ENCODE measurements at regions not wholly inside any gene's neighbourhood (a gene's known extent, or its start where the extent isn't known, plus 50 kb on each side); places are given as distances from the start of the nearest gene placed in this dataset.

DNA sequence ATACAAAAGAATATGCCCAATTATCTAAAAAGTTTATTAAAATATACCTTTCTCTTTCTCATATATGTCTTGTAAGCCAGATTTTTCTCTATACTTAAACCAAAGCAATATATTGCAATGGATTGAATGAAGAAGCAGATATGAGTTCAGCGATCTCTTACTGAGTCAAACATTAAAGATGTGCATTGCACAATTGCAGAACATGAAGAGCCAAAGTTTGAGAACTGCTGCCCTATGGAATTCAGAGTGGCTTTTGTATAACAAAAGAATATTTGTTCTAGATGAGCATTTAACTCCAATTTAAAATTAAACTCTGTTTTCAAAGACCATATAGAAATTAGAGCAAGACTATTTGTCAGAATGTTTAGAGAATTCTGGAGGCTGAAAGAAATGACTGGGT is 519.0 kb upstream of the DAB2 start:
- Histone ChIP-seq H3K27me3 (replicated peaks; ENCODE audit: control insufficient read depth, insufficient read depth, low read length) (no peaks in the 10 kb centered on the region; the same call in 1 of the 2 replicates), H3K4me3 (replicated peaks; ENCODE audit: low read depth, low read length) (no peak overlapping the region), H3K36me3 (ENCODE audit: control insufficient read depth, insufficient read depth, low read length) (no peaks in the 10 kb centered on the region)
- TF ChIP-seq, protein P1, sequence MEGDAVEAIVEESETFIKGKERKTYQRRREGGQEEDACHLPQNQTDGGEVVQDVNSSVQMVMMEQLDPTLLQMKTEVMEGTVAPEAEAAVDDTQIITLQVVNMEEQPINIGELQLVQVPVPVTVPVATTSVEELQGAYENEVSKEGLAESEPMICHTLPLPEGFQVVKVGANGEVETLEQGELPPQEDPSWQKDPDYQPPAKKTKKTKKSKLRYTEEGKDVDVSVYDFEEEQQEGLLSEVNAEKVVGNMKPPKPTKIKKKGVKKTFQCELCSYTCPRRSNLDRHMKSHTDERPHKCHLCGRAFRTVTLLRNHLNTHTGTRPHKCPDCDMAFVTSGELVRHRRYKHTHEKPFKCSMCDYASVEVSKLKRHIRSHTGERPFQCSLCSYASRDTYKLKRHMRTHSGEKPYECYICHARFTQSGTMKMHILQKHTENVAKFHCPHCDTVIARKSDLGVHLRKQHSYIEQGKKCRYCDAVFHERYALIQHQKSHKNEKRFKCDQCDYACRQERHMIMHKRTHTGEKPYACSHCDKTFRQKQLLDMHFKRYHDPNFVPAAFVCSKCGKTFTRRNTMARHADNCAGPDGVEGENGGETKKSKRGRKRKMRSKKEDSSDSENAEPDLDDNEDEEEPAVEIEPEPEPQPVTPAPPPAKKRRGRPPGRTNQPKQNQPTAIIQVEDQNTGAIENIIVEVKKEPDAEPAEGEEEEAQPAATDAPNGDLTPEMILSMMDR (IDR thresholded peaks at IDR 0.05; ENCODE audit: insufficient read depth, low read length, poor library complexity, severe bottlenecking): no peak
- DNase-seq (ENCODE audit: extremely low read depth, insufficient read length): no peak

DNA sequence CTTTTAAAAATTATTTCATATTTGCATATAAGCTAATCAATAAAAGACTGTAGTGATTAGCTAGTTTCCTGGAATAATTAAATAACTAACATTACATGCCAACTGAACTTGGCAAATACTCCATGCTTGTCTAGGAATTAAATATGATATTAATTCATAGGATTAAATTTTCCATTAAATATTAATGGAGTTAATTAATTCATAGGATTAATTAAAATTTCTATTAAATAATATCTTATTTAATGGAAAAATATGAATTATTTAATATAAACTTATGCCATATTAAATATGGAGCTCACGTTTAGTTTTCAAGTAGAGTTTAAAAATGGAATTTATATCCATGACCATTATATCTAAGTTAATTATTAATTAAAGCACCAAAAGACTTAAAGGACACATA is 517.8 kb upstream of the DAB2 start:
- TF ChIP-seq, protein P1 (IDR thresholded peaks at IDR 0.05; ENCODE audit: insufficient read depth, low read length, poor library complexity, severe bottlenecking): no peak
- H3K27me3 ChIP-seq (replicated peaks; ENCODE audit: control insufficient read depth, insufficient read depth, low read length): no peaks in the 10 kb centered on the region
- H3K4me3 ChIP-seq (replicated peaks; ENCODE audit: low read depth, low read length): no peak overlapping the region
- no peaks in the 10 kb centered on the region for H3K36me3 ChIP-seq (ENCODE audit: control insufficient read depth, insufficient read depth, low read length)
- DNase-seq (ENCODE audit: extremely low read depth, insufficient read length): no peak

DNA sequence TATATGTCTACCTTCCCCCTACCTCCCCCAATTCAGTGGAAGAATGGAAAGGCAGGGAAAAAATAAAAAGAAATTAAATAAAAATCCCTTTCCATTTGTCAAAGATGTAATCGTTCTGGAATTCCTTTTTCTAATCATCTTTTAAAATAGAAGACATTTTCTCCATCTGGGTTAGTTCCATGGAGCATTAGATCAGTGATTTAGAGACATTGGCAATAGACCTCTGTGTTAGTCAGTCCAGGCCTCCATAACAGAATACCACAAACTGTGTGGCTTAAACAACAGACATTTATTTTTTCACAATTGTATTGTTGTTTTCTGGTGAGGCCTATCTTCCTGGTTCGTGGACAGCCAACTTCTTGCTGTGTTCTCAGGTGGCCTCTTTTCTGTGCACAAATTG is 516.6 kb upstream of the DAB2 start:
- Histone ChIP-seq H3K36me3 (ENCODE audit: control insufficient read depth, insufficient read depth, low read length) (no peaks in the 10 kb centered on the region), H3K27me3 (replicated peaks; ENCODE audit: control insufficient read depth, insufficient read depth, low read length) (no peaks in the 10 kb centered on the region), H3K4me3 (replicated peaks; ENCODE audit: low read depth, low read length) (no peak overlapping the region)
- TF ChIP-seq, protein P1 (IDR thresholded peaks at IDR 0.05; ENCODE audit: insufficient read depth, low read length, poor library complexity, severe bottlenecking): no peak
- DNase-seq (ENCODE audit: extremely low read depth, insufficient read length): no peak

DNA sequence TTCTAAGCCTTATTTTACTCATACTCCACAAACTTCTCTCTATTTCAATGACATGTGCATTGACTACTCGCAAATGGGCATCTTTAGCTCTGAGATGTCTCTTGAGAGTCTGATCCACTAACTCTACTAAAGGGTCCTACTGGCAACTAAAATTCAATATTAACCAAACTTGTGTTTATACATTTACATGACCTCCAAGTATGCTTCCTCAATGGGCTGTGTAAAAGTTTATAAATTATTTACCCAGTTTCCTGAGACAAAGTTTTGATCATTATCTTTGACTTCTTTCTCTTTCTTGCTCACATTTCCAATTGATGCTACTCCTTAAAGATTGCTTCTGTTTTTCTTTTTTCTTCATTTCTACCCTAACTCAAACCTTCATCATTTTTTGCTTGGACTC is 510.1 kb upstream of the DAB2 start:
- TF ChIP-seq, protein P1 (IDR thresholded peaks at IDR 0.05; ENCODE audit: insufficient read depth, low read length, poor library complexity, severe bottlenecking): no peak
- no peak overlapping the region for H3K4me3 ChIP-seq (replicated peaks; ENCODE audit: low read depth, low read length)
- DNase-seq (ENCODE audit: extremely low read depth, insufficient read length): no peak
- H3K27me3 ChIP-seq (replicated peaks; ENCODE audit: control insufficient read depth, insufficient read depth, low read length): no peaks in the 10 kb centered on the region
- no peaks in the 10 kb centered on the region for H3K36me3 ChIP-seq (ENCODE audit: control insufficient read depth, insufficient read depth, low read length)

DNA sequence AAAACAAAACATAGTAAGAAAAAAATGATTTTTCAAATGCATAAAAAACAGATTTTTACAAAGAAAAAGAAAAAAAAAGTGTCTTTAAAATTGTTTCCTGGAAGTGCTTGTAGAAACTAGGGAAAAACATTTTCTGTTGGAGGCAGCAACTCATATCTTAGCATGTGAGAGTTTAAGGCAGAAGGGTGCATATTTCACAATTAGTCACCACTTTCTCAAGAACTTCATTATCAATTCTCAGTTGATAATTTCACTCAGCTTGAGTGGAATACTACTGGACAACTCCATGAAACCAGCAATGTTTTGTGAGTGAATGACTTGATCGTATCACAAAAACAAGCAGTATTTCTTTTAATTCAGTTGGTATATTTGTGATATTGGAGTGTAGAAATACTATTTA is 508.3 kb upstream of the DAB2 start:
- Histone ChIP-seq H3K36me3 (ENCODE audit: control insufficient read depth, insufficient read depth, low read length) (no peaks in the 10 kb centered on the region), H3K4me3 (replicated peaks; ENCODE audit: low read depth, low read length) (no peak overlapping the region), H3K27me3 (replicated peaks; ENCODE audit: control insufficient read depth, insufficient read depth, low read length) (no peaks in the 10 kb centered on the region)
- TF ChIP-seq, protein P1 (IDR thresholded peaks at IDR 0.05; ENCODE audit: insufficient read depth, low read length, poor library complexity, severe bottlenecking): no peak
- DNase-seq (ENCODE audit: extremely low read depth, insufficient read length): no peak

DNA sequence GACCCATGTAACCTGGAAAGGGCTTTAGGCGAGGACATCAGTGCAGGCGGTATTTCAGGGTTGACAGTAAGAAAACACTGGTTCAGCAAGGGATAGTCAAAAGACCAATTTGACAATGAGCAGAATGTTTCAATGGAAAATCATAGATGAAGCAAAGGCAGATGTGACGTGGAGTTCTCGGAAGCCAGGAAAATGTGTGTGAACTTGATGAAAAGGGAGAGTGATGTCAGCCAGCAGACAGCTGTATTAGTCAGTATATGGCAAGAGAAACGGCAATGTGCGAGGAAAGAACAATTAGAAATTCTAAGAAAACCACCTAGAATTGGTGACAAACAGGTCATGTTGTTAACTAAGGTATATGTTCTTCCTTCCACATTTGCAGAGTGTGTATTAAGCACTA is 503.9 kb upstream of the DAB2 start:
- no peaks in the 10 kb centered on the region for H3K36me3 ChIP-seq (ENCODE audit: control insufficient read depth, insufficient read depth, low read length)
- TF ChIP-seq, protein P1 (IDR thresholded peaks at IDR 0.05; ENCODE audit: insufficient read depth, low read length, poor library complexity, severe bottlenecking): no peak

More for the DNA sequence above, 503.9 kb upstream of the DAB2 start:
- Histone ChIP-seq H3K4me3 (replicated peaks; ENCODE audit: low read depth, low read length) (no peak overlapping the region), H3K27me3 (replicated peaks; ENCODE audit: control insufficient read depth, insufficient read depth, low read length) (no peaks in the 10 kb centered on the region)
- no peak for DNase-seq (ENCODE audit: extremely low read depth, insufficient read length)
